ENCODE measurements at regions not wholly inside any gene's neighbourhood (a gene's known extent, or its start where the extent isn't known, plus 50 kb on each side); places are given as distances from the start of the nearest gene placed in this dataset.
"Not testable (repeated sequence)": the region's sequence is repeated elsewhere in the genome, so short reads cannot be mapped to it uniquely, and the experiment has no call there.

GRCh38 chr16:21422824-21423223, 144.7 kb upstream of the CRYM start:
- ATAC-seq (ENCODE audit: low FRiP score); DNase-seq (ENCODE audit: low spot score): not testable (repeated sequence)

- ATAC-seq (ENCODE audit: low FRiP score); DNase-seq (ENCODE audit: low spot score): not testable (repeated sequence)
Measured at GRCh38 chr16:21404699-21405098, 126.6 kb upstream of the CRYM start.

- not testable (repeated sequence) for DNase-seq (ENCODE audit: low spot score); ATAC-seq (ENCODE audit: low FRiP score)
Measured at GRCh38 chr16:21397866-21398265, 119.8 kb upstream of the CRYM start.

GRCh38 chr16:21396545-21396944, 118.5 kb upstream of the CRYM start:
- ATAC-seq (ENCODE audit: low FRiP score); DNase-seq (ENCODE audit: low spot score): not testable (repeated sequence)

- ATAC-seq (ENCODE audit: low FRiP score); DNase-seq (ENCODE audit: low spot score): not testable (repeated sequence)
Measured at GRCh38 chr16:21390634-21391033, 112.5 kb upstream of the CRYM start.

GRCh38 chr16:21389860-21390259, 111.8 kb upstream of the CRYM start:
- ATAC-seq (ENCODE audit: low FRiP score); DNase-seq (ENCODE audit: low spot score): not testable (repeated sequence)

- ATAC-seq (ENCODE audit: low FRiP score); DNase-seq (ENCODE audit: low spot score): not testable (repeated sequence)
Measured at GRCh38 chr16:21387757-21388156, 109.7 kb upstream of the CRYM start.

GRCh38 chr16:21386201-21386915, 108.3 kb upstream of the CRYM start:
- not testable (repeated sequence) for DNase-seq (ENCODE audit: low spot score); ATAC-seq (ENCODE audit: low FRiP score)

- ATAC-seq (ENCODE audit: low FRiP score); DNase-seq (ENCODE audit: low spot score): not testable (repeated sequence)
Measured at GRCh38 chr16:21383682-21384081, 105.6 kb upstream of the CRYM start.

GRCh38 chr16:21379645-21380044, 101.6 kb upstream of the CRYM start:
- DNase-seq (ENCODE audit: low spot score); ATAC-seq (ENCODE audit: low FRiP score): not testable (repeated sequence)

- not testable (repeated sequence) for ATAC-seq (ENCODE audit: low FRiP score); DNase-seq (ENCODE audit: low spot score)
Measured at GRCh38 chr16:21376196-21376899, 98.3 kb upstream of the CRYM start.

- DNase-seq (ENCODE audit: low spot score) = not testable (repeated sequence)
- peak; percentile 67 for ATAC-seq (ENCODE audit: low FRiP score)
Measured at GRCh38 chr16:21375334-21375733, 97.2 kb upstream of the CRYM start.

GRCh38 chr16:21373454-21373853, 95.4 kb upstream of the CRYM start:
- ATAC-seq (ENCODE audit: low FRiP score); DNase-seq (ENCODE audit: low spot score): not testable (repeated sequence)

- DNase-seq (ENCODE audit: low spot score); ATAC-seq (ENCODE audit: low FRiP score): not testable (repeated sequence)
Measured at GRCh38 chr16:21372862-21373261, 94.8 kb upstream of the CRYM start.

- ATAC-seq (ENCODE audit: low FRiP score); DNase-seq (ENCODE audit: low spot score): not testable (repeated sequence)
Measured at GRCh38 chr16:21372162-21372835, 94.2 kb upstream of the CRYM start.

GRCh38 chr16:21370791-21371190, 92.7 kb upstream of the CRYM start:
- not testable (repeated sequence) for ATAC-seq (ENCODE audit: low FRiP score); DNase-seq (ENCODE audit: low spot score)

- DNase-seq (ENCODE audit: low spot score); ATAC-seq (ENCODE audit: low FRiP score): not testable (repeated sequence)
Measured at GRCh38 chr16:21368973-21369942, 91.2 kb upstream of the CRYM start.

- DNase-seq (ENCODE audit: low spot score); ATAC-seq (ENCODE audit: low FRiP score): not testable (repeated sequence)
Measured at GRCh38 chr16:21367733-21368421, 89.8 kb upstream of the CRYM start.
